ENCODE measurements at regions not wholly inside any gene's neighbourhood (a gene's known extent, or its start where the extent isn't known, plus 50 kb on each side); places are given as distances from the start of the nearest gene placed in this dataset.
A peak's percentile ranks its signal among the peaks of the same experiment; 100 is the strongest.

GRCh38 chr6:12582421-12583110 is 134.0 kb upstream of the PHACTR1 start:
- TF ChIP-seq CTCF (IDR thresholded peaks at IDR 0.05; ENCODE audit: low read depth, low read length, missing control alignments) = peak; percentile 19
- DNase-seq (ENCODE audit: low read depth) = no peak
- H3K4me3 ChIP-seq (ENCODE audit: low read depth, low read length) = no peak overlapping the region

GRCh38 chr6:12584631-12585405 is 131.7 kb upstream of the PHACTR1 start:
- no peak overlapping the region for H3K4me3 ChIP-seq (ENCODE audit: low read depth, low read length)
- no peak for TF ChIP-seq CTCF (IDR thresholded peaks at IDR 0.05; ENCODE audit: low read depth, low read length, missing control alignments)
- no peak for DNase-seq (ENCODE audit: low read depth)

- no peak for DNase-seq (ENCODE audit: low read depth)
- H3K4me3 ChIP-seq (ENCODE audit: low read depth, low read length) = no peak overlapping the region
- no peak for TF ChIP-seq CTCF (IDR thresholded peaks at IDR 0.05; ENCODE audit: low read depth, low read length, missing control alignments)
Observed at GRCh38 chr6:12585497-12585958, 131.0 kb upstream of the PHACTR1 start.

GRCh38 chr6:12586721-12587480 is 129.7 kb upstream of the PHACTR1 start:
- no peak for DNase-seq (ENCODE audit: low read depth)
- H3K4me3 ChIP-seq (ENCODE audit: low read depth, low read length) = no peak overlapping the region
- no peak for TF ChIP-seq CTCF (IDR thresholded peaks at IDR 0.05; ENCODE audit: low read depth, low read length, missing control alignments)

GRCh38 chr6:12590901-12591300 is 125.7 kb upstream of the PHACTR1 start:
- DNase-seq (ENCODE audit: low read depth) = no peak
- TF ChIP-seq CTCF (IDR thresholded peaks at IDR 0.05; ENCODE audit: low read depth, low read length, missing control alignments) = no peak

GRCh38 chr6:12592634-12593033 is 123.9 kb upstream of the PHACTR1 start:
- no peak for DNase-seq (ENCODE audit: low read depth)
- no peak overlapping the region for H3K4me3 ChIP-seq (ENCODE audit: low read depth, low read length)
- no peak for TF ChIP-seq CTCF (IDR thresholded peaks at IDR 0.05; ENCODE audit: low read depth, low read length, missing control alignments)

More at GRCh38 chr6:12590901-12591300, 125.7 kb upstream of the PHACTR1 start:
- no peak overlapping the region for H3K4me3 ChIP-seq (ENCODE audit: low read depth, low read length)
